CD4-positive, alpha-beta memory T cell (primary cell): ENCODE measurements at regions not wholly inside any gene's neighbourhood (a gene's known extent, or its start where the extent isn't known, plus 50 kb on each side); places are given as distances from the start of the nearest gene placed in this dataset.

Experiments
- CTCF ChIA-PET: fragments of 350-600 bp; sonication (Branson Sonifier 250); formaldehyde crosslinking; loops from one replicate; lab custom pipeline; 2021; ENCODE audit warnings: inconsistent platforms; ENCODE audit not compliant: partially characterized antibody; lab: Charles Lee
- POLR2A ChIA-PET: fragments of 350-600 bp; sonication (Branson Sonifier 250); formaldehyde crosslinking; loops from one replicate; lab custom pipeline; 2021; ENCODE audit not compliant: partially characterized antibody; lab: Charles Lee
- DNase-seq, 5 donors: peaks; one replicate each; pipeline versions ENCODE4 v3.0.0 to v3.0.0-alpha.2; 2020 to 2022; ENCODE audit warnings: mixed read lengths in 1 of 5
- H3K27ac ChIP-seq: one replicate; pipeline ENCODE4 v1.7.0; 2013; ENCODE audit warnings: low read depth, low read length
- H3K27me3 ChIP-seq: 2 replicates; pipeline ENCODE4 v1.7.0; 2013; ENCODE audit warnings: mild to moderate bottlenecking, low read length, moderate library complexity; ENCODE audit not compliant: insufficient read depth
- H3K36me3 ChIP-seq: 2 replicates; pipeline ENCODE4 v1.7.0; 2013; ENCODE audit warnings: mild to moderate bottlenecking, low read length, moderate library complexity; ENCODE audit not compliant: insufficient read depth
- H3K4me1 ChIP-seq: 2 replicates; pipeline ENCODE4 v1.7.0; 2013; ENCODE audit warnings: mild to moderate bottlenecking, low read length, moderate library complexity; ENCODE audit not compliant: insufficient read depth
- H3K4me3 ChIP-seq, 2 donors: one replicate each; pipeline ENCODE4 v1.7.0; 2013; ENCODE audit warnings: low read length in 2 of 2, mild to moderate bottlenecking in 1 of 2
- H3K9me3 ChIP-seq, 2 donors: one replicate each; pipeline ENCODE4 v1.7.0; 2013; ENCODE audit warnings: low read length in 2 of 2, control low read depth in 1 of 2; ENCODE audit not compliant: control insufficient read depth in 1 of 2
- H3K27ac Mint-ChIP-seq, 7 donors: one replicate each; pipeline ENCODE4 v1.8.0; 2020 to 2021; ENCODE audit warnings: mixed read lengths in 7 of 7, mild to moderate bottlenecking in 6 of 7, inconsistent platforms in 3 of 7, moderate library complexity in 3 of 7
- H3K27me3 Mint-ChIP-seq, 2 donors: one replicate each; pipeline ENCODE4 v1.8.0; 2020 to 2021; ENCODE audit warnings: mixed read lengths in 2 of 2
- H3K36me3 Mint-ChIP-seq, 2 donors: one replicate each; pipeline ENCODE4 v1.8.0; 2020 to 2021; ENCODE audit warnings: mixed read lengths in 2 of 2, inconsistent platforms in 1 of 2, mild to moderate bottlenecking in 1 of 2
- H3K4me1 Mint-ChIP-seq, 4 donors: one replicate each; pipeline ENCODE4 v1.8.0; 2020 to 2021; ENCODE audit warnings: mixed read lengths in 4 of 4, mild to moderate bottlenecking in 1 of 4
- H3K4me3 Mint-ChIP-seq, 8 donors: one replicate each; pipeline ENCODE4 v1.8.0; 2020 to 2021; ENCODE audit warnings: mixed read lengths in 8 of 8, mild to moderate bottlenecking in 7 of 8, moderate library complexity in 6 of 8, inconsistent platforms in 3 of 8
- H3K9me3 Mint-ChIP-seq, 8 donors: one replicate each; pipeline ENCODE4 v1.8.0; 2020 to 2021; ENCODE audit warnings: mixed read lengths in 8 of 8, mild to moderate bottlenecking in 5 of 8, inconsistent platforms in 3 of 8, moderate library complexity in 1 of 8
- intact Hi-C: fragments of 100-400 bp; cut with micrococcal nuclease; formaldehyde crosslinking; loops from one replicate; pipeline ENCODE4 v1.15.1; 2023

- H3K4me1 Mint-ChIP-seq = peaks cover 26 to 56% (median 30%) of the 10 kb centered on the region in 4 donors
- H3K27me3 Mint-ChIP-seq = peaks cover 5 to 12% of the 10 kb centered on the region in 2 donors
- H3K9me3 ChIP-seq = no peaks in the 10 kb centered on the region
- no peaks in the 10 kb centered on the region for H3K9me3 Mint-ChIP-seq
- peaks cover 36% of the 10 kb centered on the region for H3K4me1 ChIP-seq
- peak; percentile 89 to 91 (median 91) for DNase-seq
- H3K36me3 Mint-ChIP-seq = peaks cover 0 to 15% of the 10 kb centered on the region in 2 donors
- POLR2A ChIA-PET = interaction anchor here (0.8 to 8.6 kb wide), 33 partner anchors 9 to 1832 kb away, joined by 3 to 177 read pairs (median 6); partner anchors contain the start of genes ATG5, PRDM1 and SCML4
- no peaks in the 10 kb centered on the region for H3K36me3 ChIP-seq
- peaks cover 4% of the 10 kb centered on the region for H3K27me3 ChIP-seq
- intact Hi-C loops = loop anchor here (1.0 to 5.0 kb wide), 10 partner anchors 11 to 528 kb away; partner anchors contain the start of genes ATG5 and PRDM1
- peak overlapping the region; percentile 88 to 98 (median 96) for H3K4me3 Mint-ChIP-seq
- CTCF ChIA-PET = interaction anchor here (0.8 to 5.3 kb wide), 20 partner anchors 8 to 560 kb away, joined by 3 to 52 read pairs (median 6); partner anchors contain the start of gene PRDM1
- peak overlapping the region; percentile 87 to 98 (median 96) for H3K27ac Mint-ChIP-seq
- H3K4me3 ChIP-seq = peak overlapping the region; percentile 68 to 90
- peak overlapping the region; percentile 72 for H3K27ac ChIP-seq
Measured at GRCh38 chr6:105992315-105992961, 93.7 kb upstream of the PRDM1 start.

DNA sequence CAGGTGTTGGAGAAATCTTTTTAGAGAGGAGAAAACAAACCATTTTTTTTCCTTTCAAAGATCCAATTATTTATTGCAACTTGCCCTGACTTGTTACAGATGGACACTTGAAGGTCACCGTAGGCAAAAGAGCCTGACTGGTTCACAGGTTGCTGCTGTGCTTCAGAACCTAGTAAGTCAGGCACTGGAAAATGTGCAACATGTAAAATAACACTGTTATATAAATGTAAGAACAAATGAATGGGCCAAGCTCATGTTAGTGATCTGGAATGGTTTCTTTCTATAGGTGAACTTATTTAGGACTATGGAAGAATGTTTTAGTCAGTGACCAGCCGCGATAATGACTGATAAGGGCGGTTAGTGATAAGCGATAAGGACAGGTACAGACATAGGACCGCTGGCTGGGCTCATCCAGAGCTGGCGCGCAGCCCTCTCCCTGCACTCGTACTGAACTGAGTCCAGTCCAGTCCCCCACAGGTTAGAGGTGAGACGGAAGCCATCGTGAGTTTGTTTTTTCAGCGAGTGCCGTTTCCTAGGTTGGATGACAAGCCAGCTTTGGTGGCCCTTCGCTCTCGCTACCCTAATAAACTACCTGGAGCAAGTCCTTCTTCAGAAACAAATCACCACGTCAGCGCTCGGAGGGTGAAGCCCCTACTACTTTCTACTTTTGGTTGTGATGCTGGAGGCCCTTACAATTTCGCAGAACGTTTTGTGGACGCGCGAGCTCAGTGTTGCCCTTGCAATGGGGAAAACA lies 94.4 kb upstream of the PRDM1 start:
- Histone ChIP-seq H3K27me3 (peaks cover 4% of the 10 kb centered on the region), H3K36me3 (no peaks in the 10 kb centered on the region), H3K4me1 (peaks cover 36% of the 10 kb centered on the region), H3K9me3 (no peaks in the 10 kb centered on the region), H3K27ac (peak overlapping the region; percentile 72), H3K4me3 (peak overlapping the region; percentile 68 to 90)
- Mint-ChIP-seq H3K4me1 (peaks cover 29 to 56% (median 31%) of the 10 kb centered on the region in 4 donors), H3K27me3 (peaks cover 10 to 15% of the 10 kb centered on the region in 2 donors), H3K27ac (peak overlapping the region; percentile 87 to 98 (median 96)), H3K9me3 (no peaks in the 10 kb centered on the region), H3K36me3 (peaks cover 0 to 15% of the 10 kb centered on the region in 2 donors), H3K4me3 (peak overlapping the region; percentile 88 to 98 (median 96))
- CTCF ChIA-PET = interaction anchor here (0.8 to 5.3 kb wide), 16 partner anchors 9 to 560 kb away, joined by 3 to 52 read pairs (median 6); partner anchors contain the start of gene PRDM1
- peak in 1 of 5 donors; percentile 64 for DNase-seq
- POLR2A ChIA-PET = interaction anchor here (0.8 to 8.6 kb wide), 30 partner anchors 10 to 1833 kb away, joined by 3 to 177 read pairs (median 6); partner anchors contain the start of genes ATG5, PRDM1 and SCML4
- intact Hi-C loops = loop anchor here (1.0 to 5.0 kb wide), 10 partner anchors 10 to 529 kb away; partner anchors contain the start of genes ATG5 and PRDM1

DNA sequence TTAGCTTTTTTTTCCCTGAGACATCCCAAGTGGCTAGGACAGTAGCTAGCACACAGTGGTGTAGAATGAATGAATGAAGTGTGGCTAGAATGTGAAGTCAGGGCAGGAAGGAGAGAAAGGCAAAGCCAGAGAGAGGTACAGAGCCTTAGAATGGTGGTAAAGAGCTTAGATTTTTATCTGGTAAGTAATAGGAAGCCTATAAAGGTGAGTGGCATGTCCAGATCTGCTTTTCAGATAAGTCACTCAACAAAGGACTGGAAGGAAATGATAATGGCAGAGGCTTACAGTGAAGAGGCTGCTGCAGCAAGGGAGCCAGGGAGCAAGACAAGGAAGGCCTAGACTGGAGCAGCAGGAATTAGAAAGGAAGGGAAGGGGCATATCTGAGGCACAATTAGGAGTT lies 96.0 kb upstream of the PRDM1 start:
- Mint-ChIP-seq H3K27ac (peak overlapping the region; percentile 1 to 48 (median 13)), H3K9me3 (no peaks in the 10 kb centered on the region), H3K27me3 (peaks cover 10 to 16% of the 10 kb centered on the region in 2 donors), H3K4me3 (peak overlapping the region in 7 of 8 donors; percentile 1 to 72 (median 32)), H3K36me3 (peaks cover 0 to 15% of the 10 kb centered on the region in 2 donors), H3K4me1 (peaks cover 29 to 59% (median 33%) of the 10 kb centered on the region in 4 donors)
- peaks cover 42% of the 10 kb centered on the region for H3K4me1 ChIP-seq
- DNase-seq = no peak
- intact Hi-C loops = loop anchor here (5.0 kb wide), 2 partner anchors 208 to 258 kb away; no protein-coding TSS in a partner anchor
- no peaks in the 10 kb centered on the region for H3K9me3 ChIP-seq
- no peaks in the 10 kb centered on the region for H3K36me3 ChIP-seq
- H3K27ac ChIP-seq = no peak overlapping the region
- ChIA-PET POLR2A (interaction anchor here (1.1 to 8.6 kb wide), 3 partner anchors 9 to 106 kb away, joined by 3 to 177 read pairs (median 97); partner anchors contain the start of gene PRDM1), CTCF (interaction anchor here (0.9 to 5.3 kb wide), 3 partner anchors 90 to 558 kb away, joined by 3 to 52 read pairs (median 3); no protein-coding TSS in a partner anchor)
- peaks cover 6% of the 10 kb centered on the region for H3K27me3 ChIP-seq
- no peak overlapping the region for H3K4me3 ChIP-seq

DNA sequence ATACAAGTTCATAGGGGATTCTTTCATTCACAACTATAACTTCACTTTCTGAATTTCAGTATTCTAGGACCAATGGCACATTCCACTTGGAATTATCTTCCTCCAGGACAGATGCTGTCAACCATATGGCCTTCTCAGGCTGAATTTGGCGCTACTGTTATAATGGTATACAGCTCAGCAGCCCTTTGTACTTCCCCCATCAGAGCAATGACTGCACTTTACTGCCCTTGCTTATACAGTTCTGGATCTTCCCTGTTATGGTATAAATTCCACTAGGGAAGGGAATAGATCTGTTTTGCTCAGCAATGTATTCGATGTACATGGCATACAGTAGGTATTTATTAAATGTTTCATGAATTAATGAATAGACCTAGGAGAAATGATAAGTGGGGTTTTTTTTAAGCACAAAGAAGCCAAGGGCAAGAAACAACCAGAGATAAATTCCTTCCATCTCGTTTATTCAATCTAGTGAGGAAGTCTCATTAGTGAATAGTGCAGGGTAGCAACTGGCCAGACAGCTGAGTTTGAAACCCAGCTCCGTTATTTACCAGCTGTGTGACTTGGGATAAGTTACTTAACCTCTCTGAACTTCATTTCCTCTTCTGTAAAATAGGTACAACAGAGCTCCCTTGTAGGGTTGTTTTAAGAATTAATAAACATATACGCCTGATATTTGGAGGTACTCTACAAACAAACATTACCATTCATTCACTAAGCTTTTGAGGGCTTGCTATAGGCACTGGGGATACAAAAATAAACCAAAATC lies 97.1 kb upstream of the PRDM1 start:
- Mint-ChIP-seq H3K4me3 (no peak overlapping the region), H3K36me3 (peaks cover 0 to 8% of the 10 kb centered on the region in 2 donors), H3K27me3 (peaks cover 15 to 20% of the 10 kb centered on the region in 2 donors), H3K4me1 (peaks cover 27 to 52% (median 29%) of the 10 kb centered on the region in 4 donors), H3K27ac (peak overlapping the region in 1 of 7 donors; percentile 3), H3K9me3 (no peaks in the 10 kb centered on the region)
- POLR2A ChIA-PET = interaction anchor here (8.6 kb wide), 2 partner anchors 8 to 108 kb away, joined by 97 to 177 read pairs; no protein-coding TSS in a partner anchor
- Histone ChIP-seq H3K9me3 (no peaks in the 10 kb centered on the region), H3K27me3 (peaks cover 6% of the 10 kb centered on the region), H3K27ac (no peak overlapping the region), H3K4me3 (no peak overlapping the region), H3K4me1 (peaks cover 39% of the 10 kb centered on the region), H3K36me3 (no peaks in the 10 kb centered on the region)
- DNase-seq = no peak
- CTCF ChIA-PET = no interaction called here
- intact Hi-C loops = no loop called here

DNA sequence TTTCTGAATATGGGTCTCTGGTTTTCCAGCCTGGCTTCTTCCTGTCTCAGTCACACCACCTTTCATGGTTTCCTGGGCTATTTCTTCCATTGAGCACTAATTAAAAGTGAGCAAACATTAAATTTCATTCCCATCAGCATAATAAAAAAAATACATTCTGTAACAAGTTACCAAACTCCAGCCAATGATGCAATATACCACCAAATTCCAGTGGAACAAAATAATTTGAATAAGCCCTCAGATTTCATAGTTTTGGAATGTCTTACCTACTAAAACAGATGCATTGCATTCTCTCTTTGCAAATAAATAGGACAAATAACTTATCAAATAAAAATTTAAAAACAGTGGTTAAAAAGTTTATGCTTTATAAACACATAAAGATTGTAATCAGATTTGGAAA lies 97.8 kb upstream of the PRDM1 start:
- Mint-ChIP-seq H3K4me3 (no peak overlapping the region), H3K27me3 (peaks cover 16 to 17% of the 10 kb centered on the region in 2 donors), H3K9me3 (no peaks in the 10 kb centered on the region), H3K27ac (no peak overlapping the region), H3K36me3 (peaks cover 0 to 8% of the 10 kb centered on the region in 2 donors), H3K4me1 (peaks cover 22 to 46% (median 23%) of the 10 kb centered on the region in 4 donors)
- ChIA-PET CTCF (no interaction called here), POLR2A (no interaction called here)
- Histone ChIP-seq H3K4me3 (no peak overlapping the region), H3K27ac (no peak overlapping the region), H3K27me3 (peaks cover 6% of the 10 kb centered on the region), H3K36me3 (no peaks in the 10 kb centered on the region), H3K9me3 (no peaks in the 10 kb centered on the region), H3K4me1 (peaks cover 32% of the 10 kb centered on the region)
- DNase-seq = no peak
- intact Hi-C loops = no loop called here

- H3K4me1 Mint-ChIP-seq = peaks cover 18 to 39% (median 21%) of the 10 kb centered on the region in 4 donors
- H3K9me3 ChIP-seq = no peaks in the 10 kb centered on the region
- no peak overlapping the region for H3K27ac Mint-ChIP-seq
- H3K36me3 ChIP-seq = no peaks in the 10 kb centered on the region
- H3K27me3 ChIP-seq = peaks cover 6% of the 10 kb centered on the region
- no peak overlapping the region for H3K27ac ChIP-seq
- CTCF ChIA-PET = interaction anchor here (0.9 kb wide), 1 partner anchor 24 kb away, joined by 3 read pairs; no protein-coding TSS in a partner anchor
- peak overlapping the region in 1 of 8 donors; percentile 37 for H3K4me3 Mint-ChIP-seq
- no peak for DNase-seq
- no peaks in the 10 kb centered on the region for H3K9me3 Mint-ChIP-seq
- intact Hi-C loops = no loop called here
- H3K27me3 Mint-ChIP-seq = peaks cover 17% of the 10 kb centered on the region in 2 donors
- POLR2A ChIA-PET = no interaction called here
- H3K4me3 ChIP-seq = no peak overlapping the region
- peaks cover 0 to 6% of the 10 kb centered on the region in 2 donors for H3K36me3 Mint-ChIP-seq
- peaks cover 24% of the 10 kb centered on the region for H3K4me1 ChIP-seq
Measured at GRCh38 chr6:105987516-105987915, 98.6 kb upstream of the PRDM1 start.
